Neural cell (in vitro differentiated cells): ENCODE measurements at regions not wholly inside any gene's neighbourhood (a gene's known extent, or its start where the extent isn't known, plus 50 kb on each side); places are given as distances from the start of the nearest gene placed in this dataset.

ENCODE experiments used
- H2AFZ ChIP-seq: fragments of 200-600, 300-800 bp; sonication (generic), shearing (Covaris generic); 2 replicates; pipeline ENCODE4 v1.6.0; 2014; ENCODE audit warnings: low read depth, mild to moderate bottlenecking, antibody characterized with exemption, low read length, moderate library complexity
- H3F3A ChIP-seq: fragments of 200-600 bp; shearing (Covaris generic); 2 replicates; pipeline ENCODE4 v1.6.1; 2016; ENCODE audit warnings: mild to moderate bottlenecking, moderate library complexity, mixed read lengths, antibody characterized with exemption, low read length; ENCODE audit not compliant: insufficient read depth, poor library complexity, severe bottlenecking
- H3K27ac ChIP-seq: fragments of 200-600, 300-800 bp; sonication (generic), shearing (Covaris generic); 2 replicates; pipeline ENCODE4 v1.5.1; 2014; ENCODE audit warnings: mild to moderate bottlenecking, low read length, moderate library complexity
- H3K27me3 ChIP-seq: fragments of 300-800, 200-600 bp; sonication (generic), shearing (Covaris generic); 2 replicates; pipeline ENCODE4 v1.6.0; 2014; ENCODE audit warnings: mild to moderate bottlenecking, low read depth, low read length, moderate library complexity; ENCODE audit not compliant: insufficient read depth
- H3K36me3 ChIP-seq: fragments of 300-800, 200-600 bp; sonication (generic), shearing (Covaris generic); 2 replicates; pipeline ENCODE4 v1.5.1; 2014; ENCODE audit warnings: mild to moderate bottlenecking, antibody characterized with exemption, low read length, moderate library complexity; ENCODE audit not compliant: insufficient read depth
- H3K4me2 ChIP-seq: fragments of 300-800, 200-600 bp; sonication (generic), shearing (Covaris generic); 2 replicates; pipeline ENCODE4 v1.6.0; 2014; ENCODE audit warnings: mild to moderate bottlenecking, low read length
- H3K4me3 ChIP-seq: fragments of 300-800, 200-600 bp; sonication (generic), shearing (Covaris generic); 2 replicates; pipeline ENCODE4 v1.5.1; 2014; ENCODE audit warnings: mild to moderate bottlenecking, low read length, moderate library complexity
- H3K79me2 ChIP-seq: fragments of 200-600 bp; shearing (Covaris generic); replicated peaks from 2 replicates; pipeline ENCODE4 v1.6.0; 2014; ENCODE audit warnings: mild to moderate bottlenecking, low read length, moderate library complexity; ENCODE audit not compliant: insufficient read depth
- H3K9ac ChIP-seq: fragments of 300-800, 200-600 bp; sonication (generic), shearing (Covaris generic); 2 replicates; pipeline ENCODE4 v1.6.1; 2016; ENCODE audit warnings: mild to moderate bottlenecking, low read length, mixed read lengths
- H3K9me2 ChIP-seq: fragments of 200-600 bp; shearing (Covaris generic); 2 replicates; pipeline ENCODE4 v1.6.1; 2016; ENCODE audit warnings: mild to moderate bottlenecking, low read length, mixed read lengths; ENCODE audit not compliant: insufficient read depth
- H3K9me3 ChIP-seq: fragments of 200-600, 300-800 bp; sonication (generic), shearing (Covaris generic); 2 replicates; pipeline ENCODE4 v1.6.1; 2016; ENCODE audit warnings: mild to moderate bottlenecking, mixed run types, low read length, moderate library complexity, mixed read lengths
- H4K20me1 ChIP-seq: fragments of 200-600 bp; shearing (Covaris generic); 2 replicates; pipeline ENCODE4 v1.6.1; 2016; ENCODE audit warnings: mild to moderate bottlenecking, mixed run types; ENCODE audit not compliant: insufficient read depth
- CTCF ChIP-seq: fragments of 450-650 bp; IDR thresholded peaks from 2 replicates; pipeline ENCODE4 v1.5.1; 2014; ENCODE audit warnings: antibody characterized with exemption, mild to moderate bottlenecking, moderate library complexity; ENCODE audit not compliant: poor library complexity, severe bottlenecking
- EP300 ChIP-seq: fragments of 450-650 bp; conservative IDR thresholded peaks from 2 replicates; pipeline ENCODE4 v1.6.1; 2014; ENCODE audit warnings: antibody characterized with exemption, mild to moderate bottlenecking, moderate library complexity; ENCODE audit not compliant: poor library complexity, severe bottlenecking
- EZH2 ChIP-seq: fragments of 200-600, 300-800 bp; shearing (Covaris generic), sonication (generic); IDR thresholded peaks from 2 replicates; pipeline ENCODE4 v1.6.1; 2014; ENCODE audit warnings: antibody characterized with exemption, low read length, borderline replicate concordance, mild to moderate bottlenecking; ENCODE audit not compliant: insufficient read depth, poor library complexity, severe bottlenecking
- MXI1 ChIP-seq: fragments of 450-650 bp; conservative IDR thresholded peaks from 2 replicates; pipeline ENCODE4 v1.6.1; 2014; ENCODE audit warnings: antibody characterized with exemption, mild to moderate bottlenecking; ENCODE audit not compliant: poor library complexity, severe bottlenecking
- POLR2AphosphoS5 ChIP-seq: IDR thresholded peaks from 2 replicates; pipeline ENCODE4 v1.6.1; 2012
- RAD21 ChIP-seq: fragments of 450-650 bp; conservative IDR thresholded peaks from 2 replicates; pipeline ENCODE4 v1.6.1; 2014; ENCODE audit warnings: antibody characterized with exemption, mild to moderate bottlenecking, moderate library complexity
- REST ChIP-seq: IDR thresholded peaks from 2 replicates; pipeline ENCODE4 v1.6.1; 2012; ENCODE audit warnings: borderline replicate concordance
- SMC3 ChIP-seq: fragments of 450-650 bp; conservative IDR thresholded peaks from 2 replicates; pipeline ENCODE4 v1.6.1; 2014; ENCODE audit warnings: antibody characterized with exemption, mild to moderate bottlenecking, moderate library complexity; ENCODE audit not compliant: poor library complexity
- TAF1 ChIP-seq: IDR thresholded peaks from 2 replicates; pipeline ENCODE4 v1.6.1; 2012; ENCODE audit warnings: low read depth

- no peaks in the 10 kb centered on the region for H3K9me2 ChIP-seq
- no peak overlapping the region for H3K27ac ChIP-seq
- no peak overlapping the region for H3K4me3 ChIP-seq
- no peaks in the 10 kb centered on the region for H3K9me3 ChIP-seq
- no peaks in the 10 kb centered on the region for H4K20me1 ChIP-seq
- TF ChIP-seq CTCF (no peak), MXI1 (no peak), POLR2AphosphoS5 (no peak), EZH2 (no peak), REST (no peak), SMC3 (no peak), RAD21 (no peak), EP300 (no peak), TAF1 (no peak)
- H3F3A ChIP-seq = no peaks in the 10 kb centered on the region
- no peaks in the 10 kb centered on the region for H3K27me3 ChIP-seq
- no peak overlapping the region for H2AFZ ChIP-seq
- no peak overlapping the region for H3K4me2 ChIP-seq
- no peak overlapping the region for H3K9ac ChIP-seq
- H3K79me2 ChIP-seq = no peaks in the 10 kb centered on the region
- no peaks in the 10 kb centered on the region for H3K36me3 ChIP-seq
Observed at GRCh38 chr9:31089549-31090221, 1294.8 kb upstream of the ACO1 start.

- Histone ChIP-seq H4K20me1 (no peaks in the 10 kb centered on the region), H3K9me2 (no peaks in the 10 kb centered on the region), H3K4me2 (no peak overlapping the region), H3K4me3 (no peak overlapping the region), H3K27me3 (no peaks in the 10 kb centered on the region), H3K36me3 (no peaks in the 10 kb centered on the region), H3F3A (no peaks in the 10 kb centered on the region), H3K27ac (no peak overlapping the region), H3K9ac (no peak overlapping the region), H3K79me2 (no peaks in the 10 kb centered on the region), H2AFZ (no peak overlapping the region), H3K9me3 (no peaks in the 10 kb centered on the region)
- TF ChIP-seq TAF1 (no peak), MXI1 (no peak), EZH2 (no peak), RAD21 (no peak), REST (no peak), POLR2AphosphoS5 (no peak), CTCF (no peak), SMC3 (no peak), EP300 (no peak)
Observed at GRCh38 chr9:31100311-31100710, 1284.1 kb upstream of the ACO1 start.
